K562 (cell line): ENCODE measurements at regions not wholly inside any gene's neighbourhood (a gene's known extent, or its start where the extent isn't known, plus 50 kb on each side); places are given as distances from the start of the nearest gene placed in this dataset.

Source experiments
- ATAC-seq: fragments of 200-7000 bp; cut with Tn5 transposase; 3 replicates; pipeline ENCODE4 v1.9.1; 2020; ENCODE audit warnings: moderate library complexity
- BruUV-seq: library from RNA; stranded (reverse); fragments of 400-500 nt; replicated peaks from 2 replicates; lab custom pipeline; 2021; lab: Mats Ljungman, UMichigan
- CTCF ChIA-PET: fragments of 300-600 bp; formaldehyde crosslinking; extraction: SDS; loops from one replicate; lab custom pipeline; 2021; ENCODE audit warnings: low intra/inter-chr PET ratio; lab: Yijun Ruan, JAX
- POLR2A ChIA-PET: fragments of 300-600, 350-650 bp; sonication (Branson Sonifier 250); formaldehyde crosslinking; extraction: SDS; loops from one replicate; lab custom pipeline; 2021; ENCODE audit warnings: antibody characterized with exemption, inconsistent platforms; lab: Yijun Ruan, JAX
- DNase-seq, 4 experiments: peaks; one replicate each; pipeline versions ENCODE4 v3.0.0 to v3.0.0-alpha.2; 2011 to 2018; ENCODE audit warnings: low spot score in 3 of 4, mixed read lengths in 3 of 4; ENCODE audit errors: extremely low read depth in 1 of 4
- FAIRE-seq: peaks from 2 replicates; lab custom pipeline; 2011; peaks lifted over from hg19 to GRCh38; lab: Jason Lieb, UNC
- H2AFZ ChIP-seq: 2 replicates; pipeline ENCODE4 v1.6.0; 2011; ENCODE audit warnings: low read depth, low read length, control low read depth, inconsistent platforms
- H3K27ac ChIP-seq: fragments of 200-600 bp; 3 replicates; pipeline ENCODE4 v1.8.0; 2011; ENCODE audit warnings: low read depth, mild to moderate bottlenecking, control low read depth, inconsistent platforms, low read length, moderate library complexity, mixed read lengths; ENCODE audit errors: extremely low read depth
- H3K27me3 ChIP-seq, 2 experiments: fragments of 300-600 bp in 1 of 2; 2 replicates in 1 of 2; 3 replicates in 1 of 2; pipeline versions ENCODE4 v1.6.0 to v1.8.0; 2011; ENCODE audit warnings: inconsistent platforms in 2 of 2, low read length in 2 of 2, mild to moderate bottlenecking in 1 of 2, mixed read lengths in 1 of 2, moderate library complexity in 1 of 2; ENCODE audit not compliant: control insufficient read depth in 2 of 2, insufficient read depth in 2 of 2
- H3K36me3 ChIP-seq: fragments of 300-600 bp; 3 replicates; pipeline ENCODE4 v1.8.0; 2011; ENCODE audit warnings: mild to moderate bottlenecking, low read length, inconsistent platforms; ENCODE audit not compliant: control insufficient read depth, insufficient read depth
- H3K4me1 ChIP-seq, 2 experiments: fragments of 200-600 bp in 1 of 2; replicated peaks in 1 of 2; 2 replicates in 1 of 2; 3 replicates in 1 of 2; pipeline versions ENCODE4 v1.5.1 to v1.8.0; 2011; ENCODE audit warnings: inconsistent platforms in 2 of 2, low read length in 2 of 2, mild to moderate bottlenecking in 1 of 2, mixed read lengths in 1 of 2, moderate library complexity in 1 of 2; ENCODE audit not compliant: control insufficient read depth in 2 of 2, insufficient read depth in 2 of 2
- H3K4me2 ChIP-seq: 2 replicates; pipeline ENCODE4 v1.6.1; 2011; ENCODE audit warnings: low read length, control low read depth, inconsistent platforms, mixed read lengths; ENCODE audit not compliant: insufficient read depth
- H3K4me3 ChIP-seq: fragments of 200-600 bp; sonication (generic), shearing (Covaris generic); 2 replicates; pipeline ENCODE4 v1.5.1; 2016; ENCODE audit warnings: control low read depth, inconsistent platforms
- H3K79me2 ChIP-seq: fragments of 200-600 bp; 3 replicates; pipeline ENCODE4 v1.8.0; 2011; ENCODE audit warnings: low read length, inconsistent platforms; ENCODE audit not compliant: control insufficient read depth, insufficient read depth
- H3K9ac ChIP-seq, 2 experiments: 2 replicates each; pipeline versions ENCODE4 v1.6.0 to v1.6.1; 2011; ENCODE audit warnings: low read depth in 2 of 2, low read length in 2 of 2, control low read depth in 1 of 2, inconsistent platforms in 1 of 2, mild to moderate bottlenecking in 1 of 2, mixed read lengths in 1 of 2; ENCODE audit not compliant: insufficient read depth in 1 of 2
- H3K9me1 ChIP-seq: one replicate; pipeline ENCODE4 v1.6.0; 2011; ENCODE audit warnings: inconsistent platforms, mild to moderate bottlenecking, low read length, moderate library complexity; ENCODE audit not compliant: control insufficient read depth, insufficient read depth
- H3K9me3 ChIP-seq: replicated peaks from 2 replicates; pipeline ENCODE4 v1.5.1; 2011; ENCODE audit warnings: low read depth, low read length, inconsistent platforms; ENCODE audit not compliant: control insufficient read depth, insufficient read depth
- H4K20me1 ChIP-seq: replicated peaks from 2 replicates; pipeline ENCODE4 v1.6.1; 2011; ENCODE audit warnings: low read length, inconsistent platforms, mixed read lengths; ENCODE audit not compliant: control insufficient read depth, insufficient read depth
- ARNT ChIP-seq, 2 experiments: fragments of 450-650 bp; IDR thresholded peaks; 2 replicates each; pipeline ENCODE4 v1.6.1; 2016; ENCODE audit warnings: mild to moderate bottlenecking in 1 of 2
- CCNT2 ChIP-seq: IDR thresholded peaks from 2 replicates; pipeline ENCODE4 v1.6.1; 2011; ENCODE audit warnings: borderline replicate concordance, low read depth, mild to moderate bottlenecking, moderate library complexity, mixed read lengths, low read length; ENCODE audit not compliant: insufficient read length; ENCODE audit errors: extremely low read depth
- CEBPB ChIP-seq: fragments of 450-650 bp; IDR thresholded peaks from 2 replicates; pipeline ENCODE4 v1.6.1; 2016; ENCODE audit warnings: missing genetic modification characterization, missing compliant biosample characterization
- ELF2 ChIP-seq: fragments of 250-450 bp; sonication (Bioruptor Pico); IDR thresholded peaks from 2 replicates; pipeline ENCODE4 v1.5.0; 2021; ENCODE audit warnings: mild to moderate bottlenecking
- HMGN3 ChIP-seq: IDR thresholded peaks from 2 replicates; pipeline ENCODE4 v1.6.1; 2011; ENCODE audit warnings: borderline replicate concordance, low read depth, mild to moderate bottlenecking, mixed read lengths, low read length; ENCODE audit not compliant: insufficient read length; ENCODE audit errors: extremely low read depth
- IFI16 ChIP-seq: fragments of 250-450 bp; sonication (Bioruptor Pico); IDR thresholded peaks from 2 replicates; pipeline ENCODE4 v2.1.2; 2022; ENCODE audit warnings: mild to moderate bottlenecking, inconsistent platforms
- MAFF ChIP-seq: IDR thresholded peaks from 2 replicates; pipeline ENCODE4 v1.6.1; 2012; ENCODE audit warnings: low read length, improper control_type of control experiment
- MAFG ChIP-seq: fragments of 450-650 bp; conservative IDR thresholded peaks from 2 replicates; pipeline ENCODE4 v1.6.1; 2016; ENCODE audit warnings: missing genetic modification characterization, missing compliant biosample characterization
- MITF ChIP-seq: IDR thresholded peaks from 2 replicates; pipeline ENCODE4 v1.6.1; 2014; ENCODE audit warnings: antibody characterized with exemption
- PCBP2 ChIP-seq: fragments of 200-400 bp; formaldehyde crosslinking; IDR thresholded peaks from 2 replicates; pipeline ENCODE4 v1.6.1; 2018; ENCODE audit warnings: low read length, low read depth, mild to moderate bottlenecking, moderate library complexity; ENCODE audit not compliant: poor library complexity, severe bottlenecking
- SMARCE1 ChIP-seq: fragments of 450-650 bp; IDR thresholded peaks from 2 replicates; pipeline ENCODE4 v1.7.1; 2016; ENCODE audit warnings: mild to moderate bottlenecking
- SUPT5H ChIP-seq: fragments of 450-650 bp; IDR thresholded peaks from 2 replicates; pipeline ENCODE4 v1.6.1; 2016
- ZKSCAN3 ChIP-seq: fragments of 250-450 bp; sonication (Bioruptor Pico); IDR thresholded peaks from 2 replicates; pipeline ENCODE4 v1.4.0; 2020
- ZNF316 ChIP-seq: fragments of 450-650 bp; IDR thresholded peaks from 2 replicates; pipeline ENCODE4 v1.6.1; 2016
- ZNF444 ChIP-seq: fragments of 250-450 bp; sonication (Bioruptor Pico); IDR thresholded peaks from 2 replicates; pipeline ENCODE4 v1.4.0; 2020; ENCODE audit warnings: mild to moderate bottlenecking, moderate library complexity
- ZNF668 ChIP-seq: fragments of 250-450 bp; sonication (Bioruptor Pico); IDR thresholded peaks from 2 replicates; pipeline ENCODE4 v1.8.0; 2022; ENCODE audit warnings: mild to moderate bottlenecking, inconsistent platforms
- in situ Hi-C: fragments of 300-500 bp; cut with MboI; formaldehyde crosslinking; loops from 4 replicates; pipeline ENCODE4 v1.15.0; 2018; ENCODE audit warnings: inconsistent platforms, mixed read lengths
- intact Hi-C: fragments of 100-400 bp; cut with micrococcal nuclease; formaldehyde crosslinking; loops from 2 replicates; pipeline ENCODE4 v1.14.2; 2022
- TF ChIP-seq, protein P1 (sequence below): fragments of 450-650 bp; IDR thresholded peaks from 2 replicates; pipeline ENCODE4 v1.6.1; 2016; ENCODE audit warnings: antibody characterized with exemption
- TF ChIP-seq, protein P2 (sequence below): fragments of 250-450 bp; sonication (Bioruptor Pico); IDR thresholded peaks from 2 replicates; pipeline ENCODE4 v1.5.0; 2022; ENCODE audit warnings: mild to moderate bottlenecking

DNA sequence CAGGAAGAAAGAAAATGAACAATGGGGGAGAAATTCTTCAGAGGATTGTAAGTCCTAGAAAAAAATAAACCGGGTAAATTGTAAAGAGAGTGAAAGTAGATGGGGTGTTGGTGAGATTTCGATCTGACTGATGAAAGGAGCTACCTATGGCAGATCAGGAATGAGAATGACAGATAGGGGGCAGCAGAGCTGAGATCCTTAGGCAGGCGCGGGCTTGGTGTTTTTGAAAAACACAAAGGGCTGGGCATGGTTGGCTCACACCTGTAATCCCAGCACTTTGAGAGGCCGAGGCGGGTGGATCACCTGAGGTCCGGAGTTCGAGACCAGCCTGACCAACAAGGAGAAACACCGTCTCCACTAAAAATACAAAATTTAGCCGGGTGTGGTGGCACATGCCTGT lies 1468.6 kb upstream of the SLC10A2 start (continued):
- TF ChIP-seq, protein P1, sequence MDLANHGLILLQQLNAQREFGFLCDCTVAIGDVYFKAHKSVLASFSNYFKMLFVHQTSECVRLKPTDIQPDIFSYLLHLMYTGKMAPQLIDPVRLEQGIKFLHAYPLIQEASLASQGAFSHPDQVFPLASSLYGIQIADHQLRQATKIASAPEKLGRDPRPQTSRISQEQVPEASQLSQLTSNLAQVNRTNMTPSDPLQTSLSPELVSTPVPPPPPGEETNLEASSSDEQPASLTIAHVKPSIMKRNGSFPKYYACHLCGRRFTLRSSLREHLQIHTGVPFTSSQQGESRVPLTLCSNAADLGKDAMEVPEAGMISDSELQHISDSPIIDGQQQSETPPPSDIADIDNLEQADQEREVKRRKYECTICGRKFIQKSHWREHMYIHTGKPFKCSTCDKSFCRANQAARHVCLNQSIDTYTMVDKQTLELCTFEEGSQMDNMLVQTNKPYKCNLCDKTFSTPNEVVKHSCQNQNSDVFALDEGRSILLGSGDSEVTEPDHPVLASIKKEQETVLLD = no peak
- no peak for TF ChIP-seq HMGN3
- TF ChIP-seq PCBP2 = no peak
- no peak for TF ChIP-seq ELF2 (CRISPR knock-in tag)

DNA sequence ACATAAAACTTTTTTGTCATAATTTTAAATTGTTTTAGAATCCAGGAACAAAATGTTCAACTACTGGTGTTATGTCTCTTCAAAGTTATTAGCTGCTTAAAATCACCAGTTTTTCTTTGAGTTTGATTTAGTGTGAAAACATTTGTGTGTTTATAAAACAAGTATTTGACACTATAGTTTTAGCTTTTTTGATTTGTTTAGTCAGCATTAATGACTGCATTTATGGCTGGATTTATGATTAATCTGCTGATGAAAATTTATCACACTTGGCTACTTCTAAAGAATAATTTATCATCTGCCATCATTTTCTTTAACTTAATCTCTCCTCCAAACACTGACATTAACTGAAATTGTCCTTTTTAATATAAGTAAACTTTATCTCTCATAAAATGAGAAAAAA lies 1465.9 kb upstream of the SLC10A2 start:
- H3K9ac ChIP-seq = no peak overlapping the region
- TF ChIP-seq CCNT2 = no peak
- TF ChIP-seq MITF = no peak
- no peak for TF ChIP-seq IFI16 (CRISPR knock-in tag)
- TF ChIP-seq SMARCE1 = no peak
- TF ChIP-seq ZNF316 = peak; percentile 54
- TF ChIP-seq MAFG (tag) = 0 out of 2 replicates have a peak, but pooled peaks have one; percentile 6
- TF ChIP-seq, protein P2, sequence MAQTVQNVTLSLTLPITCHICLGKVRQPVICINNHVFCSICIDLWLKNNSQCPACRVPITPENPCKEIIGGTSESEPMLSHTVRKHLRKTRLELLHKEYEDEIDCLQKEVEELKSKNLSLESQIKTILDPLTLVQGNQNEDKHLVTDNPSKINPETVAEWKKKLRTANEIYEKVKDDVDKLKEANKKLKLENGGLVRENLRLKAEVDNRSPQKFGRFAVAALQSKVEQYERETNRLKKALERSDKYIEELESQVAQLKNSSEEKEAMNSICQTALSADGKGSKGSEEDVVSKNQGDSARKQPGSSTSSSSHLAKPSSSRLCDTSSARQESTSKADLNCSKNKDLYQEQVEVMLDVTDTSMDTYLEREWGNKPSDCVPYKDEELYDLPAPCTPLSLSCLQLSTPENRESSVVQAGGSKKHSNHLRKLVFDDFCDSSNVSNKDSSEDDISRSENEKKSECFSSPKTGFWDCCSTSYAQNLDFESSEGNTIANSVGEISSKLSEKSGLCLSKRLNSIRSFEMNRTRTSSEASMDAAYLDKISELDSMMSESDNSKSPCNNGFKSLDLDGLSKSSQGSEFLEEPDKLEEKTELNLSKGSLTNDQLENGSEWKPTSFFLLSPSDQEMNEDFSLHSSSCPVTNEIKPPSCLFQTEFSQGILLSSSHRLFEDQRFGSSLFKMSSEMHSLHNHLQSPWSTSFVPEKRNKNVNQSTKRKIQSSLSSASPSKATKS (CRISPR knock-in tag) = no peak
- no peak for TF ChIP-seq SUPT5H
- TF ChIP-seq ARNT (IDR thresholded peaks at IDR 0.05) = no peak
- TF ChIP-seq ZKSCAN3 (CRISPR knock-in tag) = no peak
- no peak for TF ChIP-seq CEBPB (tag)
- 0 out of 2 replicates have a peak, but pooled peaks have one; percentile 16 for TF ChIP-seq MAFF
- TF ChIP-seq ZNF444 (CRISPR knock-in tag) = no peak
- no peak for TF ChIP-seq ZNF668 (CRISPR knock-in tag)
- no peak overlapping the region for H2AFZ ChIP-seq
- BruUV-seq = no TSS peak
- ATAC-seq (no peak), DNase-seq (no peak), FAIRE-seq (no peak)
- in situ Hi-C loops (no loop called here), intact Hi-C loops (no loop called here)
- ChIA-PET CTCF (no interaction called here), POLR2A (no interaction called here)
- no peaks in the 10 kb centered on the region for H3K36me3 ChIP-seq
- H3K27me3 ChIP-seq = no peaks in the 10 kb centered on the region
- H4K20me1 ChIP-seq = no peaks in the 10 kb centered on the region
- no peaks in the 10 kb centered on the region for H3K9me3 ChIP-seq
- no peaks in the 10 kb centered on the region for H3K4me1 ChIP-seq
- H3K4me2 ChIP-seq = no peak overlapping the region
- no peak overlapping the region for H3K4me3 ChIP-seq
- H3K9me1 ChIP-seq = no peaks in the 10 kb centered on the region
- no peak overlapping the region for H3K27ac ChIP-seq
- no peaks in the 10 kb centered on the region for H3K79me2 ChIP-seq
